ENCODE measurements at regions not wholly inside any gene's neighbourhood (a gene's known extent, or its start where the extent isn't known, plus 50 kb on each side); places are given as distances from the start of the nearest gene placed in this dataset.

GRCh38 chr13:73292127-73292526, 233.3 kb downstream of the KLF5 start:
- no peak for TF ChIP-seq RORB (CRISPR knock-in tag; IDR thresholded peaks at IDR 0.05)
- no peak for TF ChIP-seq ATF3 (CRISPR knock-in tag; conservative IDR thresholded peaks at IDR 0.05)
- TF ChIP-seq, protein P1, sequence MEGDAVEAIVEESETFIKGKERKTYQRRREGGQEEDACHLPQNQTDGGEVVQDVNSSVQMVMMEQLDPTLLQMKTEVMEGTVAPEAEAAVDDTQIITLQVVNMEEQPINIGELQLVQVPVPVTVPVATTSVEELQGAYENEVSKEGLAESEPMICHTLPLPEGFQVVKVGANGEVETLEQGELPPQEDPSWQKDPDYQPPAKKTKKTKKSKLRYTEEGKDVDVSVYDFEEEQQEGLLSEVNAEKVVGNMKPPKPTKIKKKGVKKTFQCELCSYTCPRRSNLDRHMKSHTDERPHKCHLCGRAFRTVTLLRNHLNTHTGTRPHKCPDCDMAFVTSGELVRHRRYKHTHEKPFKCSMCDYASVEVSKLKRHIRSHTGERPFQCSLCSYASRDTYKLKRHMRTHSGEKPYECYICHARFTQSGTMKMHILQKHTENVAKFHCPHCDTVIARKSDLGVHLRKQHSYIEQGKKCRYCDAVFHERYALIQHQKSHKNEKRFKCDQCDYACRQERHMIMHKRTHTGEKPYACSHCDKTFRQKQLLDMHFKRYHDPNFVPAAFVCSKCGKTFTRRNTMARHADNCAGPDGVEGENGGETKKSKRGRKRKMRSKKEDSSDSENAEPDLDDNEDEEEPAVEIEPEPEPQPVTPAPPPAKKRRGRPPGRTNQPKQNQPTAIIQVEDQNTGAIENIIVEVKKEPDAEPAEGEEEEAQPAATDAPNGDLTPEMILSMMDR (IDR thresholded peaks at IDR 0.05): no peak

Measured in WTC11 (cell line).